Medulla oblongata (tissue), 1 donor: ENCODE measurements at regions not wholly inside any gene's neighbourhood (a gene's known extent, or its start where the extent isn't known, plus 50 kb on each side); places are given as distances from the start of the nearest gene placed in this dataset.

Experiments
- DNase-seq: peaks from one replicate; pipeline ENCODE4 v3.0.0-alpha.2; 2015; ENCODE audit errors: extremely low spot score

DNA sequence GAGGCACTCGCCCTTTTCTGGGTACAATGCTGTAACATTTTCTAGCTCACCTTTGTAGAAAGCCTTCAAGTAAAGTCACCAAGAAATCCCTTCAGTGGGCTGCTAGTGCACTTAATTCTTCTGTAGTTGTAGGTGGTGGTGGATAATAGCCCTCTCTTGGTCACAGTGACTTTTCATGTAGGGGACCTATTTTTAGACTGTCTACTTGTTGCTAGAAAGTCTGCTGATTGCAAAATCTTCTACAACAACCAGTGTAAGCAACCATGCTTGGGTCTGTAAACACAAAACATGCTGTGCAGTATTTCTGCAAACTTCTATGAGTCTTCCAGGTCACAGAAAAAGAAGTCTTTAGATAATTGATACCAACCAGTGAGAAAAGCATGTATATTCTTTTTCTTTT, 55.6 kb downstream of the PBDC1 start:
- DNase-seq: no peak

- DNase-seq: no peak
These were observed 76.0 kb downstream of the PBDC1 start for GRCh38 chrX:76248901-76249300.

DNA sequence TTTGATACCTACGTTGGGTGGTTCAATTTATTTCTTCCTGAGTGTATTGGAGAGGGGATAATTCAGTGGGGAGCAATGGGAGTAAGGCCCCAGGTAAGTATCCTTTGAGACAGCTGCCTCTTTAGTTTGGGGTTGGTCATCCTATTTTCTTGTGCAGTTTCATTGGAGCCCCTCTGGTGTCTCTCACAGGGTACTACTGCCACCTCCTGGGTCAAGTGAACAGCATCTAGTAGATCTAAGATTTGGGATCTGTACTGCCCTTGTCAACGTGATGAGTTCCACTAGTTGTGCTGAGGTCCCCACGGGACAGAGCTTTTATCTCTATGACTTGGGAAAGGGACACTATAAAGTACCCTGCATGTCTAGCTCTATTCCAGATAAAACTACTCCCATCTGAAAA, 80.6 kb downstream of the PBDC1 start:
- peak; percentile 55 for DNase-seq

- DNase-seq: peak; percentile 54
These were observed 106.1 kb downstream of the PBDC1 start for GRCh38 chrX:76279007-76279406.
